ENCODE measurements at regions not wholly inside any gene's neighbourhood (a gene's known extent, or its start where the extent isn't known, plus 50 kb on each side); places are given as distances from the start of the nearest gene placed in this dataset.

- H3K27ac ChIP-seq (ENCODE audit: low read depth in 1 of 2, low read length in 1 of 2): no peak overlapping the region
- WGBS, 2 donors: 93 to 96% methylated on average over 2 of the region's 2 CpGs
Observed at GRCh38 chr5:118703241-118703640, 285.1 kb downstream of the DTWD2 start.

GRCh38 chr5:118701791-118702190 is 286.6 kb downstream of the DTWD2 start:
- H3K4me3 ChIP-seq: no peak overlapping the region
- no peaks in the 10 kb centered on the region for H3K36me3 ChIP-seq (ENCODE audit: control insufficient read depth in 4 of 4, insufficient read depth in 4 of 4, low read length in 4 of 4)
- H3K27ac ChIP-seq (ENCODE audit: low read depth in 1 of 2, low read length in 1 of 2): no peak overlapping the region
- H3K27me3 ChIP-seq (ENCODE audit: control insufficient read depth in 3 of 3, insufficient read depth in 3 of 3, low read length in 2 of 3): no peaks in the 10 kb centered on the region
- DNase-seq: no peak
- peaks cover 0 to 2% (median 0%) of the 10 kb centered on the region in 5 donors for H3K4me1 ChIP-seq (ENCODE audit: control insufficient read depth in 5 of 5, insufficient read depth in 5 of 5, low read length in 5 of 5)
- H3K9me3 ChIP-seq (ENCODE audit: control insufficient read depth in 4 of 4, insufficient read depth in 3 of 4, low read length in 3 of 4): peaks cover 0 to 8% (median 0%) of the 10 kb centered on the region in 4 donors
- ATAC-seq (ENCODE audit: insufficient read depth, low FRiP score): no peak
- H3K9ac ChIP-seq (ENCODE audit: insufficient read depth in 1 of 2, low read length in 2 of 2): no peak overlapping the region
- no peak for TF ChIP-seq CTCF (IDR thresholded peaks at IDR 0.05; ENCODE audit: control extremely low read depth, extremely low read depth)

More at GRCh38 chr5:118703241-118703640, 285.1 kb downstream of the DTWD2 start:
- TF ChIP-seq CTCF (IDR thresholded peaks at IDR 0.05; ENCODE audit: control extremely low read depth, extremely low read depth): no peak
- Histone ChIP-seq H3K36me3 (ENCODE audit: control insufficient read depth in 4 of 4, insufficient read depth in 4 of 4, low read length in 4 of 4) (no peaks in the 10 kb centered on the region), H3K4me1 (ENCODE audit: control insufficient read depth in 5 of 5, insufficient read depth in 5 of 5, low read length in 5 of 5) (peaks cover 0 to 2% (median 0%) of the 10 kb centered on the region in 5 donors), H3K27me3 (ENCODE audit: control insufficient read depth in 3 of 3, insufficient read depth in 3 of 3, low read length in 2 of 3) (no peaks in the 10 kb centered on the region), H3K4me3 (no peak overlapping the region), H3K9ac (ENCODE audit: insufficient read depth in 1 of 2, low read length in 2 of 2) (no peak overlapping the region), H3K9me3 (ENCODE audit: control insufficient read depth in 4 of 4, insufficient read depth in 3 of 4, low read length in 3 of 4) (peaks cover 0 to 8% (median under 1%) of the 10 kb centered on the region in 4 donors)
- DNase-seq (no peak), ATAC-seq (ENCODE audit: insufficient read depth, low FRiP score) (no peak)

- no peak for TF ChIP-seq CTCF (IDR thresholded peaks at IDR 0.05; ENCODE audit: control extremely low read depth, extremely low read depth)
- DNase-seq (no peak), ATAC-seq (ENCODE audit: insufficient read depth, low FRiP score) (no peak)
- no peaks in the 10 kb centered on the region for H3K4me1 ChIP-seq (ENCODE audit: control insufficient read depth in 5 of 5, insufficient read depth in 5 of 5, low read length in 5 of 5)
- no peak overlapping the region for H3K9ac ChIP-seq (ENCODE audit: insufficient read depth in 1 of 2, low read length in 2 of 2)
- WGBS, 2 donors: 44% methylated on average over 2 of the region's 2 CpGs
- H3K9me3 ChIP-seq (ENCODE audit: control insufficient read depth in 4 of 4, insufficient read depth in 3 of 4, low read length in 3 of 4): peaks cover 0 to 8% (median 0%) of the 10 kb centered on the region in 4 donors
- no peak overlapping the region for H3K4me3 ChIP-seq
- H3K27me3 ChIP-seq (ENCODE audit: control insufficient read depth in 3 of 3, insufficient read depth in 3 of 3, low read length in 2 of 3): no peaks in the 10 kb centered on the region
- no peak overlapping the region for H3K27ac ChIP-seq (ENCODE audit: low read depth in 1 of 2, low read length in 1 of 2)
- no peaks in the 10 kb centered on the region for H3K36me3 ChIP-seq (ENCODE audit: control insufficient read depth in 4 of 4, insufficient read depth in 4 of 4, low read length in 4 of 4)
Observed at GRCh38 chr5:118700510-118700909, 287.8 kb downstream of the DTWD2 start.

- H3K9me3 ChIP-seq (ENCODE audit: control insufficient read depth in 4 of 4, insufficient read depth in 3 of 4, low read length in 3 of 4): peaks cover 0 to 8% (median 0%) of the 10 kb centered on the region in 4 donors
- H3K9ac ChIP-seq (ENCODE audit: insufficient read depth in 1 of 2, low read length in 2 of 2): no peak overlapping the region
- DNase-seq (no peak), ATAC-seq (ENCODE audit: insufficient read depth, low FRiP score) (no peak)
- H3K27me3 ChIP-seq (ENCODE audit: control insufficient read depth in 3 of 3, insufficient read depth in 3 of 3, low read length in 2 of 3): no peaks in the 10 kb centered on the region
- no peak for TF ChIP-seq CTCF (IDR thresholded peaks at IDR 0.05; ENCODE audit: control extremely low read depth, extremely low read depth)
- no peak overlapping the region for H3K27ac ChIP-seq (ENCODE audit: low read depth in 1 of 2, low read length in 1 of 2)
- H3K4me3 ChIP-seq: no peak overlapping the region
- 29 to 54% methylated on average over 2 of the region's 2 CpGs for WGBS, 2 donors
- no peaks in the 10 kb centered on the region for H3K36me3 ChIP-seq (ENCODE audit: control insufficient read depth in 4 of 4, insufficient read depth in 4 of 4, low read length in 4 of 4)
- H3K4me1 ChIP-seq (ENCODE audit: control insufficient read depth in 5 of 5, insufficient read depth in 5 of 5, low read length in 5 of 5): no peaks in the 10 kb centered on the region
Observed at GRCh38 chr5:118698774-118699173, 289.6 kb downstream of the DTWD2 start.
